ENCODE measurements at regions not wholly inside any gene's neighbourhood (a gene's known extent, or its start where the extent isn't known, plus 50 kb on each side); places are given as distances from the start of the nearest gene placed in this dataset.

GRCh38 chr7:124376111-124376510 is 343.2 kb upstream of the TMEM229A start:
- no peak for TF ChIP-seq CTCF (IDR thresholded peaks at IDR 0.05)
- ATAC-seq (ENCODE audit: low FRiP score) (no peak), DNase-seq (ENCODE audit: low spot score) (no peak)

- TF ChIP-seq CTCF (IDR thresholded peaks at IDR 0.05), result no peak
- DNase-seq (ENCODE audit: low spot score) (no peak), ATAC-seq (ENCODE audit: low FRiP score) (no peak)
Measured at GRCh38 chr7:124375391-124375790, 342.5 kb upstream of the TMEM229A start.

- ATAC-seq (ENCODE audit: low FRiP score) (no peak), DNase-seq (ENCODE audit: low spot score) (no peak)
- no peak for TF ChIP-seq CTCF (IDR thresholded peaks at IDR 0.05)
Measured at GRCh38 chr7:124369310-124369709, 336.4 kb upstream of the TMEM229A start.

- DNase-seq (ENCODE audit: low spot score), result no peak
- TF ChIP-seq CTCF (IDR thresholded peaks at IDR 0.05), result no peak
- ATAC-seq (ENCODE audit: low FRiP score), result no peak
Measured at GRCh38 chr7:124366118-124366517, 333.3 kb upstream of the TMEM229A start.

- no peak for ATAC-seq (ENCODE audit: low FRiP score)
- TF ChIP-seq CTCF (IDR thresholded peaks at IDR 0.05), result no peak
- no peak for DNase-seq (ENCODE audit: low spot score)
Measured at GRCh38 chr7:124364283-124364682, 331.4 kb upstream of the TMEM229A start.

GRCh38 chr7:124354201-124354600 is 321.3 kb upstream of the TMEM229A start:
- DNase-seq (ENCODE audit: low spot score), result no peak
- ATAC-seq (ENCODE audit: low FRiP score), result no peak
- TF ChIP-seq CTCF (IDR thresholded peaks at IDR 0.05), result no peak

GRCh38 chr7:124351950-124352349 is 319.1 kb upstream of the TMEM229A start:
- no peak for TF ChIP-seq CTCF (IDR thresholded peaks at IDR 0.05)
- DNase-seq (ENCODE audit: low spot score) (no peak), ATAC-seq (ENCODE audit: low FRiP score) (no peak)

All from omental fat pad (tissue), 3 donors.